T-helper 1 cell (primary cell): ENCODE measurements at regions not wholly inside any gene's neighbourhood (a gene's known extent, or its start where the extent isn't known, plus 50 kb on each side); places are given as distances from the start of the nearest gene placed in this dataset.
"Not testable (repeated sequence)": the region's sequence is repeated elsewhere in the genome, so short reads cannot be mapped to it uniquely, and the experiment has no call there.

Experiments used
- DNase-seq, 5 donors: peaks; one replicate each; pipeline ENCODE4 v3.0.0-alpha.2; 2012 to 2020

- DNase-seq = no peak
These were observed 142.5 kb upstream of the ARG1 start for GRCh38 chr6:131430531-131430930.

- DNase-seq = no peak
These were observed 141.3 kb upstream of the ARG1 start for GRCh38 chr6:131431718-131432117.

- DNase-seq = no peak
These were observed 139.1 kb upstream of the ARG1 start for GRCh38 chr6:131433927-131434326.

- DNase-seq = no peak
These were observed 136.7 kb upstream of the ARG1 start for GRCh38 chr6:131436358-131436757.

- DNase-seq = no peak
These were observed 130.0 kb upstream of the ARG1 start for GRCh38 chr6:131443014-131443413.

GRCh38 chr6:131443514-131443913, 129.5 kb upstream of the ARG1 start:
- peak in 1 of 5 donors; percentile 68 for DNase-seq

GRCh38 chr6:131445356-131445755, 127.7 kb upstream of the ARG1 start:
- DNase-seq = not testable (repeated sequence)

GRCh38 chr6:131450861-131451260, 122.2 kb upstream of the ARG1 start:
- no peak for DNase-seq

- no peak for DNase-seq
These were observed 121.5 kb upstream of the ARG1 start for GRCh38 chr6:131451321-131452144.

GRCh38 chr6:131453803-131454202, 119.2 kb upstream of the ARG1 start:
- DNase-seq = no peak

- no peak for DNase-seq
These were observed 116.5 kb upstream of the ARG1 start for GRCh38 chr6:131456565-131456964.

GRCh38 chr6:131459005-131459404, 114.0 kb upstream of the ARG1 start:
- no peak for DNase-seq

- no peak for DNase-seq
These were observed 112.4 kb upstream of the ARG1 start for GRCh38 chr6:131460614-131461000.

- no peak for DNase-seq
These were observed 103.9 kb upstream of the ARG1 start for GRCh38 chr6:131469130-131469529.

GRCh38 chr6:131470534-131470933, 102.5 kb upstream of the ARG1 start:
- DNase-seq = no peak

GRCh38 chr6:131471331-131471730, 101.7 kb upstream of the ARG1 start:
- no peak for DNase-seq

- DNase-seq = not testable (repeated sequence)
These were observed 99.7 kb upstream of the ARG1 start for GRCh38 chr6:131473303-131473702.

- DNase-seq = no peak
These were observed 96.7 kb upstream of the ARG1 start for GRCh38 chr6:131476362-131476761.

- not testable (repeated sequence) for DNase-seq
These were observed 94.2 kb upstream of the ARG1 start for GRCh38 chr6:131478740-131479211.

- DNase-seq = no peak
These were observed 86.4 kb upstream of the ARG1 start for GRCh38 chr6:131486608-131487007.

- no peak for DNase-seq
These were observed 84.2 kb upstream of the ARG1 start for GRCh38 chr6:131488780-131489179.

- no peak for DNase-seq
These were observed 82.6 kb upstream of the ARG1 start for GRCh38 chr6:131490441-131490840.

- no peak for DNase-seq
These were observed 80.0 kb upstream of the ARG1 start for GRCh38 chr6:131492932-131493573.

- DNase-seq = not testable (repeated sequence)
These were observed 68.6 kb upstream of the ARG1 start for GRCh38 chr6:131504387-131504786.
